ENCODE measurements at regions not wholly inside any gene's neighbourhood (a gene's known extent, or its start where the extent isn't known, plus 50 kb on each side); places are given as distances from the start of the nearest gene placed in this dataset.

GRCh38 chr12:75820071-75820470 lies 211.5 kb downstream of the PHLDA1 start:
- no peaks in the 10 kb centered on the region for H3K9me3 ChIP-seq
- no peak for TF ChIP-seq CTCF (IDR thresholded peaks at IDR 0.05)
- H3K36me3 ChIP-seq (ENCODE audit: low read depth): no peaks in the 10 kb centered on the region
- no peak for DNase-seq
- no peaks in the 10 kb centered on the region for H3K4me1 ChIP-seq (ENCODE audit: low read depth)
- H3K4me3 ChIP-seq: no peak overlapping the region
- no peak for ATAC-seq
- intact Hi-C loops (cut with DNase I, micrococcal nuclease): no loop called here

GRCh38 chr12:75819512-75819911 lies 212.1 kb downstream of the PHLDA1 start:
- intact Hi-C loops (cut with DNase I, micrococcal nuclease): no loop called here
- no peak for TF ChIP-seq CTCF (IDR thresholded peaks at IDR 0.05)
- DNase-seq (no peak), ATAC-seq (no peak)
- Histone ChIP-seq H3K36me3 (ENCODE audit: low read depth) (no peaks in the 10 kb centered on the region), H3K4me3 (no peak overlapping the region), H3K9me3 (no peaks in the 10 kb centered on the region), H3K4me1 (ENCODE audit: low read depth) (no peaks in the 10 kb centered on the region)

GRCh38 chr12:75818863-75819262 lies 212.7 kb downstream of the PHLDA1 start:
- no peaks in the 10 kb centered on the region for H3K9me3 ChIP-seq
- DNase-seq (no peak), ATAC-seq (no peak)
- no peak overlapping the region for H3K4me3 ChIP-seq
- intact Hi-C loops (cut with DNase I, micrococcal nuclease): no loop called here
- no peak for TF ChIP-seq CTCF (IDR thresholded peaks at IDR 0.05)
- H3K4me1 ChIP-seq (ENCODE audit: low read depth): no peaks in the 10 kb centered on the region
- H3K36me3 ChIP-seq (ENCODE audit: low read depth): no peaks in the 10 kb centered on the region

- H3K9me3 ChIP-seq: no peaks in the 10 kb centered on the region
- H3K4me1 ChIP-seq (ENCODE audit: low read depth): no peaks in the 10 kb centered on the region
- intact Hi-C loops (cut with DNase I, micrococcal nuclease): no loop called here
- DNase-seq (no peak), ATAC-seq (peak; percentile 32)
- H3K4me3 ChIP-seq: no peak overlapping the region
- no peak for TF ChIP-seq CTCF (IDR thresholded peaks at IDR 0.05)
- no peaks in the 10 kb centered on the region for H3K36me3 ChIP-seq (ENCODE audit: low read depth)
Observed at GRCh38 chr12:75816897-75817296, 214.7 kb downstream of the PHLDA1 start.

- intact Hi-C loops (cut with DNase I, micrococcal nuclease): no loop called here
- Histone ChIP-seq H3K9me3 (no peaks in the 10 kb centered on the region), H3K4me3 (no peak overlapping the region), H3K4me1 (ENCODE audit: low read depth) (no peaks in the 10 kb centered on the region), H3K36me3 (ENCODE audit: low read depth) (no peaks in the 10 kb centered on the region)
- no peak for TF ChIP-seq CTCF (IDR thresholded peaks at IDR 0.05)
- ATAC-seq (peak; percentile 27), DNase-seq (no peak)
Observed at GRCh38 chr12:75815756-75816155, 215.8 kb downstream of the PHLDA1 start.

Measured in mucosa of descending colon (tissue), 3 donors.